Endodermal cell (in vitro differentiated cells): ENCODE measurements at regions not wholly inside any gene's neighbourhood (a gene's known extent, or its start where the extent isn't known, plus 50 kb on each side); places are given as distances from the start of the nearest gene placed in this dataset.

Experiments used
- DNase-seq: peaks from one replicate; pipeline ENCODE4 v3.0.0-alpha.2; 2017
- H3K27ac ChIP-seq: 2 replicates; pipeline ENCODE4 v1.5.1; 2013; ENCODE audit warnings: mild to moderate bottlenecking, low read depth, low read length, moderate library complexity
- H3K27me3 ChIP-seq: 2 replicates; pipeline ENCODE4 v1.6.1; 2013; ENCODE audit warnings: mild to moderate bottlenecking, low read length, moderate library complexity; ENCODE audit not compliant: insufficient read depth, control insufficient read depth, poor library complexity, severe bottlenecking
- H3K36me3 ChIP-seq: 2 replicates; pipeline ENCODE4 v1.7.0; 2013; ENCODE audit warnings: mild to moderate bottlenecking, low read length, moderate library complexity; ENCODE audit not compliant: control insufficient read depth, insufficient read depth
- H3K4me1 ChIP-seq: one replicate; pipeline ENCODE4 v1.7.0; 2013; ENCODE audit warnings: low read length; ENCODE audit not compliant: control insufficient read depth, insufficient read depth
- H3K4me3 ChIP-seq: 2 replicates; pipeline ENCODE4 v1.5.1; 2013; ENCODE audit warnings: mild to moderate bottlenecking, low read length, moderate library complexity
- H3K9ac ChIP-seq: 2 replicates; pipeline ENCODE4 v1.6.1; 2013; ENCODE audit warnings: mild to moderate bottlenecking, low read length, moderate library complexity; ENCODE audit not compliant: poor library complexity, severe bottlenecking; ENCODE audit errors: extremely low read depth
- H3K9me3 ChIP-seq: 2 replicates; pipeline ENCODE4 v1.6.1; 2013; ENCODE audit warnings: mild to moderate bottlenecking, low read length, moderate library complexity; ENCODE audit not compliant: control insufficient read depth
- H3K27ac Mint-ChIP-seq: 2 replicates; pipeline ENCODE4 v1.8.0; 2020; ENCODE audit warnings: mixed read lengths
- H3K27me3 Mint-ChIP-seq: 2 replicates; pipeline ENCODE4 v1.8.0; 2021; ENCODE audit warnings: mild to moderate bottlenecking, mixed read lengths; ENCODE audit not compliant: insufficient read depth
- H3K36me3 Mint-ChIP-seq: 2 replicates; pipeline ENCODE4 v1.8.0; 2020; ENCODE audit warnings: low read depth, mixed read lengths
- H3K4me1 Mint-ChIP-seq: 2 replicates; pipeline ENCODE4 v1.8.0; 2020; ENCODE audit warnings: mixed read lengths
- H3K4me3 Mint-ChIP-seq: 2 replicates; pipeline ENCODE4 v1.8.0; 2020; ENCODE audit warnings: mild to moderate bottlenecking, moderate library complexity, mixed read lengths
- H3K9me3 Mint-ChIP-seq: 2 replicates; pipeline ENCODE4 v1.8.0; 2020; ENCODE audit warnings: mild to moderate bottlenecking, mixed read lengths
- CTCF ChIP-seq: fragments of 200-600 bp; sonication (generic); conservative IDR thresholded peaks from 2 replicates; pipeline ENCODE4 v1.5.0; 2021; ENCODE audit warnings: antibody characterized with exemption, mild to moderate bottlenecking
- WGBS, 2 experiments: methylation state at CpG; one replicate each; pipeline versions ENCODE4 v1.1.5 to v1.1.7; 2013; ENCODE audit warnings: missing lambda C conversion rate in 2 of 2, mixed read lengths in 1 of 2; ENCODE audit not compliant: insufficient coverage in 1 of 2, insufficient read length in 1 of 2; 5-methylcytosine and 5-hydroxymethylcytosine counted together

GRCh38 chr13:82797876-82798275 is 1084.4 kb downstream of the SLITRK1 start:
- Mint-ChIP-seq H3K9me3 (no peaks in the 10 kb centered on the region), H3K4me1 (no peaks in the 10 kb centered on the region), H3K27ac (no peak overlapping the region), H3K27me3 (no peaks in the 10 kb centered on the region), H3K36me3 (no peaks in the 10 kb centered on the region), H3K4me3 (no peak overlapping the region)
- no peak for DNase-seq
- TF ChIP-seq CTCF: no peak
- Histone ChIP-seq H3K9me3 (no peaks in the 10 kb centered on the region), H3K4me3 (no peak overlapping the region), H3K27me3 (no peaks in the 10 kb centered on the region), H3K4me1 (no peaks in the 10 kb centered on the region), H3K9ac (no peak overlapping the region), H3K36me3 (no peaks in the 10 kb centered on the region), H3K27ac (no peak overlapping the region)
- 83 to 92% methylated on average over 1 of the region's 1 CpG for WGBS, 2 experiments

GRCh38 chr13:82791035-82791434 is 1091.2 kb downstream of the SLITRK1 start:
- Histone ChIP-seq H3K9ac (no peak overlapping the region), H3K4me3 (no peak overlapping the region), H3K27ac (no peak overlapping the region), H3K4me1 (no peaks in the 10 kb centered on the region), H3K9me3 (no peaks in the 10 kb centered on the region), H3K36me3 (no peaks in the 10 kb centered on the region), H3K27me3 (no peaks in the 10 kb centered on the region)
- Mint-ChIP-seq H3K9me3 (no peaks in the 10 kb centered on the region), H3K36me3 (no peaks in the 10 kb centered on the region), H3K27me3 (no peaks in the 10 kb centered on the region), H3K4me1 (no peaks in the 10 kb centered on the region), H3K27ac (no peak overlapping the region), H3K4me3 (no peak overlapping the region)
- WGBS, 2 experiments: 83 to 100% methylated on average over 2 to 4 of the region's 4 CpGs
- TF ChIP-seq CTCF: no peak
- DNase-seq: no peak

- no peak overlapping the region for H3K27ac ChIP-seq
Measured at GRCh38 chr13:82772816-82773215, 1109.5 kb downstream of the SLITRK1 start.

More at GRCh38 chr13:82772816-82773215, 1109.5 kb downstream of the SLITRK1 start:
- TF ChIP-seq CTCF: no peak
- Mint-ChIP-seq H3K36me3 (no peaks in the 10 kb centered on the region), H3K4me3 (no peak overlapping the region), H3K9me3 (no peaks in the 10 kb centered on the region), H3K27ac (no peak overlapping the region), H3K4me1 (no peaks in the 10 kb centered on the region), H3K27me3 (no peaks in the 10 kb centered on the region)
- no peaks in the 10 kb centered on the region for H3K36me3 ChIP-seq
- H3K9me3 ChIP-seq: no peaks in the 10 kb centered on the region
- H3K4me1 ChIP-seq: no peaks in the 10 kb centered on the region
- H3K27me3 ChIP-seq: no peaks in the 10 kb centered on the region
- H3K9ac ChIP-seq: no peak overlapping the region
- no peak for DNase-seq
- H3K4me3 ChIP-seq: no peak overlapping the region
- 78% methylated on average over 1 of the region's 3 CpGs; no CpG with 5 or more reads in 1 of the 2 experiments for WGBS, 2 experiments
